ENCODE measurements at regions not wholly inside any gene's neighbourhood (a gene's known extent, or its start where the extent isn't known, plus 50 kb on each side); places are given as distances from the start of the nearest gene placed in this dataset.

DNA sequence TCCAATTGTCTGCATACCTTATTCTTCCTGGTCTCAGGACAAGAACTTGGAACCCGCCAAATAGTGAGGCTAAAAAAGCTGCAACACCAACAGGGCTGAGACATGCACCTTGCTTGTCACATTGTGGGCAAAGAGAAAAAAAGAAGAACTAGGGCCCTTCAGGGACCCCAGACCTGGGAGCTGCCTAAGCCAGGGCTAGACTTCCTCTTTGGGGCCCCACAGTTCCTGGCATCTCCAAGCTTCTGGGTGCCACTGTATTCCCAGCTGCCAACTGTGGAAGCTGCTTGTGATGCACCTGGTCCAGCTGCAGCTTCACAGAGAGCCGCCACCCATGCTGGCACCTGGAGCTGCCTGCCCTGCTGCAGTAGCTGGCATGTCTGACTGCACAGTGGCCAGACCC is 370.6 kb downstream of the CD83 start:
- H3K4me2 ChIP-seq (ENCODE audit: low read length) = no peak overlapping the region
- TF ChIP-seq, protein P1, sequence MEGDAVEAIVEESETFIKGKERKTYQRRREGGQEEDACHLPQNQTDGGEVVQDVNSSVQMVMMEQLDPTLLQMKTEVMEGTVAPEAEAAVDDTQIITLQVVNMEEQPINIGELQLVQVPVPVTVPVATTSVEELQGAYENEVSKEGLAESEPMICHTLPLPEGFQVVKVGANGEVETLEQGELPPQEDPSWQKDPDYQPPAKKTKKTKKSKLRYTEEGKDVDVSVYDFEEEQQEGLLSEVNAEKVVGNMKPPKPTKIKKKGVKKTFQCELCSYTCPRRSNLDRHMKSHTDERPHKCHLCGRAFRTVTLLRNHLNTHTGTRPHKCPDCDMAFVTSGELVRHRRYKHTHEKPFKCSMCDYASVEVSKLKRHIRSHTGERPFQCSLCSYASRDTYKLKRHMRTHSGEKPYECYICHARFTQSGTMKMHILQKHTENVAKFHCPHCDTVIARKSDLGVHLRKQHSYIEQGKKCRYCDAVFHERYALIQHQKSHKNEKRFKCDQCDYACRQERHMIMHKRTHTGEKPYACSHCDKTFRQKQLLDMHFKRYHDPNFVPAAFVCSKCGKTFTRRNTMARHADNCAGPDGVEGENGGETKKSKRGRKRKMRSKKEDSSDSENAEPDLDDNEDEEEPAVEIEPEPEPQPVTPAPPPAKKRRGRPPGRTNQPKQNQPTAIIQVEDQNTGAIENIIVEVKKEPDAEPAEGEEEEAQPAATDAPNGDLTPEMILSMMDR (IDR thresholded peaks at IDR 0.05; ENCODE audit: insufficient read depth, low read depth, low read length) = no peak
- no peak for TF ChIP-seq EZH2 (IDR thresholded peaks at IDR 0.05; ENCODE audit: insufficient read depth, low read length)
- no peaks in the 10 kb centered on the region for H3K36me3 ChIP-seq (ENCODE audit: insufficient read depth, low read length)
- H3K4me3 ChIP-seq (ENCODE audit: insufficient read depth, low read depth, low read length) = no peak overlapping the region
- FAIRE-seq (no peak), DNase-seq (ENCODE audit: low read depth) (no peak)
- H3K36me3 Mint-ChIP-seq (ENCODE audit: low read depth, unreplicated experiment) = no peaks in the 10 kb centered on the region
- peaks cover 2% of the 10 kb centered on the region for H3K9me3 Mint-ChIP-seq (ENCODE audit: unreplicated experiment)
- H3K4me1 ChIP-seq (ENCODE audit: insufficient read depth, low read length) = no peaks in the 10 kb centered on the region
- H3K27me3 ChIP-seq (ENCODE audit: insufficient read depth, low read length) = no peaks in the 10 kb centered on the region
- H3K9ac ChIP-seq (ENCODE audit: low read length) = no peak overlapping the region
- H3K27me3 Mint-ChIP-seq (ENCODE audit: low read depth, unreplicated experiment) = no peaks in the 10 kb centered on the region
- no peaks in the 10 kb centered on the region for H4K20me1 ChIP-seq (ENCODE audit: insufficient read depth, low read length)
- no peaks in the 10 kb centered on the region for H3K4me1 Mint-ChIP-seq (ENCODE audit: low read depth, unreplicated experiment)
- no peaks in the 10 kb centered on the region for H3K79me2 ChIP-seq (ENCODE audit: insufficient read depth, low read length)
- no peaks in the 10 kb centered on the region for H3K9me3 ChIP-seq (ENCODE audit: insufficient read depth, low read depth, low read length)
- no peak overlapping the region for H3K4me3 Mint-ChIP-seq (ENCODE audit: unreplicated experiment)
- H3K27ac Mint-ChIP-seq (ENCODE audit: unreplicated experiment) = no peak overlapping the region
- H3K27ac ChIP-seq (ENCODE audit: low read depth, low read length) = no peak overlapping the region
- no peak overlapping the region for H2AFZ ChIP-seq (ENCODE audit: low read depth, low read length)

DNA sequence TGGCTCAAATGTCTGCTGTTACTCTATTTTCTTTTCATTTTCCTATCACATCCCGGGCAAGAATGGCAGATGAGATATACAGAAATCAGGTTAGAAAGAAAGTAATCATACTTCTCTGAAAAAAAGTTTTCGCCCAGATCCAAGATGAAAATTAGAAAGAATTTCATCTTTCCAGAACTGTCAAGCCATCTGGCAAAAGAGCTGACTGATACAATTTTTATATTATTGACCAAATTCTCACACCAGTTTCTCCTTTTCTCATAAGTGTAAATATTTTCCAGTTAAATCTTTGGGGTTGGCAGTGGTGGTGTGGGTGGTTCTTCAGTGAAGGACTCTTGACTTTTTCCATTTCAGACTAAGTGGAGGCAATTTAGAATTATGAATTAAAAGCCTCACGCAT is 371.9 kb downstream of the CD83 start:
- Mint-ChIP-seq H3K4me1 (ENCODE audit: low read depth, unreplicated experiment) (no peaks in the 10 kb centered on the region), H3K36me3 (ENCODE audit: low read depth, unreplicated experiment) (no peaks in the 10 kb centered on the region), H3K27me3 (ENCODE audit: low read depth, unreplicated experiment) (no peaks in the 10 kb centered on the region), H3K4me3 (ENCODE audit: unreplicated experiment) (no peak overlapping the region), H3K27ac (ENCODE audit: unreplicated experiment) (no peak overlapping the region), H3K9me3 (ENCODE audit: unreplicated experiment) (no peaks in the 10 kb centered on the region)
- DNase-seq (ENCODE audit: low read depth) (no peak), FAIRE-seq (no peak)
- H3K27ac ChIP-seq (ENCODE audit: low read depth, low read length) = no peak overlapping the region
- no peak overlapping the region for H3K4me2 ChIP-seq (ENCODE audit: low read length)
- H3K27me3 ChIP-seq (ENCODE audit: insufficient read depth, low read length) = no peaks in the 10 kb centered on the region
- H2AFZ ChIP-seq (ENCODE audit: low read depth, low read length) = no peak overlapping the region
- no peaks in the 10 kb centered on the region for H3K9me3 ChIP-seq (ENCODE audit: insufficient read depth, low read depth, low read length)
- H3K36me3 ChIP-seq (ENCODE audit: insufficient read depth, low read length) = no peaks in the 10 kb centered on the region
- no peak for TF ChIP-seq EZH2 (IDR thresholded peaks at IDR 0.05; ENCODE audit: insufficient read depth, low read length)
- TF ChIP-seq, protein P1 (IDR thresholded peaks at IDR 0.05; ENCODE audit: insufficient read depth, low read depth, low read length) = no peak
- no peak overlapping the region for H3K4me3 ChIP-seq (ENCODE audit: insufficient read depth, low read depth, low read length)
- H3K9ac ChIP-seq (ENCODE audit: low read length) = no peak overlapping the region
- H4K20me1 ChIP-seq (ENCODE audit: insufficient read depth, low read length) = no peaks in the 10 kb centered on the region
- no peaks in the 10 kb centered on the region for H3K79me2 ChIP-seq (ENCODE audit: insufficient read depth, low read length)
- H3K4me1 ChIP-seq (ENCODE audit: insufficient read depth, low read length) = no peaks in the 10 kb centered on the region

DNA sequence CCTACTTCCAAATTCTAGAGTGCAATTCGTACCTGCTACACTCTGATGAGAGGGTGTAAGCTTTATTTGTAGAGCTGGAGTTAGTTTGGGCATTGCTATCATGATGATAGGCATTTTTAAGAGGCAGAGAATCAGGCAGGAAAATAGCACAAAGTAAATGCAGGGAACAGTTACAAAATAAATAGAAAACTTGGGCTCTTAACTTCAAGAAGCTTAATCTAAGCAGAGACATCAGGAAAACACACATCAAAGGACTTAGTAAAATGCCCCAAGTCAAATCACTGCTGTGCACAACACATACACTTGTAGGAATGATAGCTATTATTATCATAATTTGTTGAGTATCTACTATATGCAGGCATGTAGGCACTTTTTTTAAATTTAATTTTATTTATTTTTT is 381.2 kb downstream of the CD83 start:
- Mint-ChIP-seq H3K4me3 (ENCODE audit: unreplicated experiment) (no peak overlapping the region), H3K9me3 (ENCODE audit: unreplicated experiment) (no peaks in the 10 kb centered on the region), H3K27me3 (ENCODE audit: low read depth, unreplicated experiment) (no peaks in the 10 kb centered on the region), H3K36me3 (ENCODE audit: low read depth, unreplicated experiment) (no peaks in the 10 kb centered on the region), H3K27ac (ENCODE audit: unreplicated experiment) (no peak overlapping the region), H3K4me1 (ENCODE audit: low read depth, unreplicated experiment) (peaks cover 13% of the 10 kb centered on the region)
- no peaks in the 10 kb centered on the region for H4K20me1 ChIP-seq (ENCODE audit: insufficient read depth, low read length)
- no peaks in the 10 kb centered on the region for H3K9me3 ChIP-seq (ENCODE audit: insufficient read depth, low read depth, low read length)
- H3K79me2 ChIP-seq (ENCODE audit: insufficient read depth, low read length) = no peaks in the 10 kb centered on the region
- H2AFZ ChIP-seq (ENCODE audit: low read depth, low read length) = no peak overlapping the region
- H3K4me3 ChIP-seq (ENCODE audit: insufficient read depth, low read depth, low read length) = no peak overlapping the region
- H3K4me2 ChIP-seq (ENCODE audit: low read length) = no peak overlapping the region
- H3K36me3 ChIP-seq (ENCODE audit: insufficient read depth, low read length) = no peaks in the 10 kb centered on the region
- TF ChIP-seq, protein P1 (IDR thresholded peaks at IDR 0.05; ENCODE audit: insufficient read depth, low read depth, low read length) = no peak
- TF ChIP-seq EZH2 (IDR thresholded peaks at IDR 0.05; ENCODE audit: insufficient read depth, low read length) = no peak
- DNase-seq (ENCODE audit: low read depth) (no peak), FAIRE-seq (no peak)
- no peaks in the 10 kb centered on the region for H3K27me3 ChIP-seq (ENCODE audit: insufficient read depth, low read length)
- no peak overlapping the region for H3K9ac ChIP-seq (ENCODE audit: low read length)
- peaks cover 9% of the 10 kb centered on the region for H3K4me1 ChIP-seq (ENCODE audit: insufficient read depth, low read length)
- H3K27ac ChIP-seq (ENCODE audit: low read depth, low read length) = no peak overlapping the region
